CD14-positive monocyte (primary cell): ENCODE measurements at regions not wholly inside any gene's neighbourhood (a gene's known extent, or its start where the extent isn't known, plus 50 kb on each side); places are given as distances from the start of the nearest gene placed in this dataset.
"Not testable (repeated sequence)": the region's sequence is repeated elsewhere in the genome, so short reads cannot be mapped to it uniquely, and the experiment has no call there.

Experiments
- DNase-seq, 3 donors: peaks; one replicate each; pipeline ENCODE4 v3.0.0-alpha.2; 2011 to 2022
- H2AFZ ChIP-seq: 2 replicates; pipeline ENCODE4 v1.6.0; 2012; ENCODE audit warnings: mild to moderate bottlenecking, low read depth, low read length, inconsistent platforms; ENCODE audit not compliant: insufficient read depth, poor library complexity, severe bottlenecking
- H3K27ac ChIP-seq, 2 donors: 1 replicate in 1 of 2; 2 replicates in 1 of 2; pipeline ENCODE4 v1.5.1; 2012 to 2013; ENCODE audit warnings: low read length in 2 of 2, control low read depth in 1 of 2, inconsistent platforms in 1 of 2, low read depth in 1 of 2, mild to moderate bottlenecking in 1 of 2
- H3K27me3 ChIP-seq, 2 donors: one replicate each; pipeline versions ENCODE4 v1.6.0 to v1.6.1; 2011 to 2013; ENCODE audit warnings: low read length in 2 of 2; ENCODE audit not compliant: control insufficient read depth in 2 of 2, insufficient read depth in 2 of 2
- H3K36me3 ChIP-seq, 2 donors: replicated peaks in 1 of 2; 1 replicate in 1 of 2; 2 replicates in 1 of 2; pipeline versions ENCODE4 v1.5.1 to v1.6.1; 2012 to 2013; ENCODE audit warnings: low read length in 2 of 2, control low read depth in 1 of 2, inconsistent platforms in 1 of 2, mild to moderate bottlenecking in 1 of 2; ENCODE audit not compliant: insufficient read depth in 2 of 2, control insufficient read depth in 1 of 2
- H3K4me1 ChIP-seq, 2 donors: 1 replicate in 1 of 2; 2 replicates in 1 of 2; pipeline versions ENCODE4 v1.5.1 to v1.6.1; 2012 to 2013; ENCODE audit warnings: low read length in 2 of 2, control low read depth in 1 of 2, inconsistent platforms in 1 of 2, mild to moderate bottlenecking in 1 of 2, moderate library complexity in 1 of 2; ENCODE audit not compliant: insufficient read depth in 2 of 2, control insufficient read depth in 1 of 2
- H3K4me2 ChIP-seq: replicated peaks from 2 replicates; pipeline ENCODE3; 2012; ENCODE audit warnings: low read length, moderate library complexity, mild to moderate bottlenecking; ENCODE audit not compliant: poor library complexity, severe bottlenecking; ENCODE audit errors: extremely low read depth
- H3K4me3 ChIP-seq, 3 experiments: fragments of 200-600 bp in 1 of 3; sonication (generic) in 1 of 3; replicated peaks in 1 of 3; 1 replicate in 2 of 3; 2 replicates in 1 of 3; pipeline ENCODE4 v1.5.1; 2011 to 2013; ENCODE audit warnings: low read length in 3 of 3, mild to moderate bottlenecking in 3 of 3, control low read depth in 2 of 3, low read depth in 2 of 3, inconsistent platforms in 1 of 3, moderate library complexity in 1 of 3
- H3K79me2 ChIP-seq: 2 replicates; pipeline ENCODE4 v1.6.0; 2012; ENCODE audit warnings: mild to moderate bottlenecking, control low read depth, inconsistent platforms, low read length, moderate library complexity; ENCODE audit not compliant: insufficient read depth
- H3K9ac ChIP-seq: 2 replicates; pipeline ENCODE4 v1.6.0; 2017; ENCODE audit warnings: low read length, mild to moderate bottlenecking; ENCODE audit not compliant: insufficient read depth, poor library complexity, severe bottlenecking
- H3K9me3 ChIP-seq, 2 donors: replicated peaks in 1 of 2; 1 replicate in 1 of 2; 2 replicates in 1 of 2; pipeline versions ENCODE4 v1.5.1 to v1.6.1; 2012 to 2013; ENCODE audit warnings: low read length in 2 of 2, control low read depth in 1 of 2; ENCODE audit not compliant: control insufficient read depth in 1 of 2, insufficient read depth in 1 of 2
- H4K20me1 ChIP-seq: 2 replicates; pipeline ENCODE4 v1.6.0; 2012; ENCODE audit warnings: mild to moderate bottlenecking, low read length, control low read depth, moderate library complexity; ENCODE audit not compliant: insufficient read depth
- H3K27ac Mint-ChIP-seq, 7 donors: one replicate each; pipeline ENCODE4 v1.8.0; 2020; ENCODE audit warnings: mild to moderate bottlenecking in 7 of 7, mixed read lengths in 7 of 7, moderate library complexity in 6 of 7, inconsistent platforms in 2 of 7
- H3K27me3 Mint-ChIP-seq, 3 donors: one replicate each; pipeline ENCODE4 v1.8.0; 2021 to 2022; ENCODE audit warnings: low read depth in 3 of 3, mild to moderate bottlenecking in 3 of 3, mixed read lengths in 3 of 3, moderate library complexity in 3 of 3, inconsistent platforms in 1 of 3
- H3K36me3 Mint-ChIP-seq, 2 donors: one replicate each; pipeline ENCODE4 v1.8.0; 2020; ENCODE audit warnings: mixed read lengths in 2 of 2, inconsistent platforms in 1 of 2, mild to moderate bottlenecking in 1 of 2
- H3K4me1 Mint-ChIP-seq: one replicate; pipeline ENCODE4 v1.8.0; 2020; ENCODE audit warnings: mild to moderate bottlenecking, mixed read lengths
- H3K4me3 Mint-ChIP-seq, 2 donors: one replicate each; pipeline ENCODE4 v1.8.0; 2020; ENCODE audit warnings: mild to moderate bottlenecking in 2 of 2, mixed read lengths in 2 of 2, moderate library complexity in 1 of 2
- H3K9me3 Mint-ChIP-seq, 7 donors: one replicate each; pipeline ENCODE4 v1.8.0; 2020 to 2022; ENCODE audit warnings: mixed read lengths in 7 of 7, mild to moderate bottlenecking in 6 of 7, moderate library complexity in 6 of 7, inconsistent platforms in 2 of 7
- CTCF ChIP-seq: fragments of 200-600 bp; IDR thresholded peaks from one replicate; pipeline ENCODE4 v1.8.0; 2022; ENCODE audit warnings: antibody characterized with exemption, mild to moderate bottlenecking
- WGBS: methylation state at CpG from one replicate; pipeline ENCODE4 v1.1.5; 2013; ENCODE audit warnings: missing lambda C conversion rate; ENCODE audit not compliant: insufficient coverage; 5-methylcytosine and 5-hydroxymethylcytosine counted together
- intact Hi-C, 2 donors: fragments of 100-400 bp; cut with micrococcal nuclease; formaldehyde crosslinking; loops; one replicate each; pipeline versions ENCODE4 v1.15.0 to v1.15.1; 2023

DNA sequence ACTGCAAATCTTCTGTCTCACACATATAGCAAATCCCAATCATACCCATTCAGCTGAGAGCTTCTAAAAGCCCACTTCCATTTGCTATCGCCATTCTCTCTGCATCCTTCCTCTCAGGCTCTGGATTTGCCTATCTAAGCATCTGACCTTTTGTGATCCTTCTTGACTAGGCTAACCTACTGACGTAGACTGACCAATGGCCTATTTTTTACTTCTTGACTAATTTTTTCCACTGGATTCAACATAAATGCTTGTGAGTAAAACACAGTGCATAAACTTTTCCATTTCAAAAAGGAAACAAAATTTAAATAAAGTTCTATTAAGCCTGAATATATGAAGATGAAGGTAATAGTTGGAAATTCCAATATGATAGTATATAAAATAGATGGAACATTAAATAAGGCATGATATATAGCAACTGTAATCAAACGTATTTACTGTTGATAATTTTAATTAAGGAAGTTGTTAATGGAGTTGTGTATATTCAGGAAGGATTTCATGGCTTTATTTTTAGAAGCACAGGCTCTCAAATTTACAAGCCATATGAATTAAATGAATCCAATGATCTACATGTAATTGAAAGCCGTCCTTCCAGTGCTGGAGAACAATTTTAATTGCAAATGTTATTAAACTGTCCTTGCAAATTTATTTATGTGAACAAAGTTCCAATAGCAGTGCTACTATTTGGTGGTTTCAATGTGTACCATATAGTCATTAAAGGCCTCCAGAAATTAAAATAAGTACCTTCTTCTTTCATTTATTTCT lies 918.4 kb downstream of the SORCS3 start:
- peaks cover 0 to 6% of the 10 kb centered on the region in 2 donors for H3K9me3 ChIP-seq
- intact Hi-C loops = no loop called here
- Mint-ChIP-seq H3K9me3 (peaks cover 0 to 11% (median 2%) of the 10 kb centered on the region in 7 donors), H3K4me3 (no peak overlapping the region), H3K36me3 (no peaks in the 10 kb centered on the region), H3K4me1 (no peaks in the 10 kb centered on the region), H3K27me3 (no peaks in the 10 kb centered on the region), H3K27ac (no peak overlapping the region)
- DNase-seq = no peak
- no peaks in the 10 kb centered on the region for H4K20me1 ChIP-seq
- WGBS = 92% methylated on average over 1 of the region's 4 CpGs
- H3K4me2 ChIP-seq = no peak overlapping the region
- no peak overlapping the region for H3K9ac ChIP-seq
- H3K27ac ChIP-seq = no peak overlapping the region
- no peak overlapping the region for H2AFZ ChIP-seq
- H3K79me2 ChIP-seq = no peaks in the 10 kb centered on the region
- H3K4me1 ChIP-seq = no peaks in the 10 kb centered on the region
- no peaks in the 10 kb centered on the region for H3K36me3 ChIP-seq
- no peaks in the 10 kb centered on the region for H3K27me3 ChIP-seq
- no peak for TF ChIP-seq CTCF
- no peak overlapping the region for H3K4me3 ChIP-seq

GRCh38 chr10:105550453-105550852 lies 909.4 kb downstream of the SORCS3 start:
- intact Hi-C loops, H3K79me2 ChIP-seq, H3K27ac ChIP-seq, H3K36me3 Mint-ChIP-seq, H3K4me3 ChIP-seq, H4K20me1 ChIP-seq, H3K4me1 Mint-ChIP-seq, H3K4me2 ChIP-seq, H3K4me1 ChIP-seq, H3K27ac Mint-ChIP-seq, H3K27me3 ChIP-seq, H3K4me3 Mint-ChIP-seq, H3K9ac ChIP-seq, H2AFZ ChIP-seq, DNase-seq, H3K27me3 Mint-ChIP-seq, H3K36me3 ChIP-seq: not testable (repeated sequence)
- H3K9me3 ChIP-seq = peaks cover 0 to 12% of the 10 kb centered on the region in 2 donors
- WGBS = 87% methylated on average over 6 of the region's 13 CpGs
- H3K9me3 Mint-ChIP-seq = peaks cover 2 to 13% (median 7%) of the 10 kb centered on the region in 7 donors
